ENCODE measurements at regions not wholly inside any gene's neighbourhood (a gene's known extent, or its start where the extent isn't known, plus 50 kb on each side); places are given as distances from the start of the nearest gene placed in this dataset.

GRCh38 chr5:67475489-67475888 lies 278.9 kb upstream of the CD180 start:
- TF ChIP-seq CTCF (IDR thresholded peaks at IDR 0.05) (no peak), POLR2A (IDR thresholded peaks at IDR 0.05) (no peak), EP300 (IDR thresholded peaks at IDR 0.05) (no peak)

All from tibial nerve (tissue), 4 donors.